ENCODE measurements at regions not wholly inside any gene's neighbourhood (a gene's known extent, or its start where the extent isn't known, plus 50 kb on each side); places are given as distances from the start of the nearest gene placed in this dataset.

- no peaks in the 10 kb centered on the region for H3K9me3 ChIP-seq
- TF ChIP-seq CTCF (IDR thresholded peaks at IDR 0.05) = no peak
- TF ChIP-seq POLR2AphosphoS5 (IDR thresholded peaks at IDR 0.05) = no peak
- TF ChIP-seq POLR2A (IDR thresholded peaks at IDR 0.05) = no peak
- no peak for TF ChIP-seq EP300 (IDR thresholded peaks at IDR 0.05)
- no peaks in the 10 kb centered on the region for H3K36me3 ChIP-seq
- DNase-seq = no peak
- 93 to 94% methylated on average over 4 of the region's 4 CpGs for WGBS, 2 donors
- no peak overlapping the region for H3K4me3 ChIP-seq
- no peaks in the 10 kb centered on the region for H3K27me3 ChIP-seq
- no peak overlapping the region for H3K27ac ChIP-seq
- intact Hi-C loops (cut with DNase I) = no loop called here
- no peaks in the 10 kb centered on the region for H3K4me1 ChIP-seq
Measured at GRCh38 chr7:34299066-34299465, 359.0 kb upstream of the NPSR1 start.

- Histone ChIP-seq H3K4me1 (no peaks in the 10 kb centered on the region), H3K27ac (no peak overlapping the region), H3K27me3 (no peaks in the 10 kb centered on the region), H3K36me3 (no peaks in the 10 kb centered on the region), H3K9me3 (peaks cover 0 to 3% (median 0%) of the 10 kb centered on the region in 4 donors), H3K4me3 (no peak overlapping the region)
- no peak for DNase-seq
- intact Hi-C loops (cut with DNase I) = no loop called here
- 14 to 56% methylated on average over 1 of the region's 1 CpG for WGBS, 2 donors
- TF ChIP-seq POLR2A (IDR thresholded peaks at IDR 0.05) (no peak), EP300 (IDR thresholded peaks at IDR 0.05) (no peak), POLR2AphosphoS5 (IDR thresholded peaks at IDR 0.05) (no peak), CTCF (IDR thresholded peaks at IDR 0.05) (no peak)
Measured at GRCh38 chr7:34307540-34307939, 350.5 kb upstream of the NPSR1 start.

GRCh38 chr7:34308595-34308994 is 349.4 kb upstream of the NPSR1 start:
- TF ChIP-seq POLR2A (IDR thresholded peaks at IDR 0.05) (no peak), POLR2AphosphoS5 (IDR thresholded peaks at IDR 0.05) (no peak), EP300 (IDR thresholded peaks at IDR 0.05) (no peak), CTCF (IDR thresholded peaks at IDR 0.05) (no peak)
- H3K9me3 ChIP-seq = peaks cover 0 to 3% (median 1%) of the 10 kb centered on the region in 4 donors
- intact Hi-C loops (cut with DNase I) = no loop called here
- H3K27ac ChIP-seq = no peak overlapping the region
- no peak for DNase-seq
- no peak overlapping the region for H3K4me3 ChIP-seq
- no peaks in the 10 kb centered on the region for H3K36me3 ChIP-seq
- no peaks in the 10 kb centered on the region for H3K4me1 ChIP-seq
- WGBS, 2 donors = 88 to 93% methylated on average over 8 of the region's 8 CpGs
- no peaks in the 10 kb centered on the region for H3K27me3 ChIP-seq

GRCh38 chr7:34309116-34309515 is 348.9 kb upstream of the NPSR1 start:
- WGBS, 2 donors = 95 to 96% methylated on average over 12 of the region's 12 CpGs
- intact Hi-C loops (cut with DNase I) = no loop called here
- TF ChIP-seq POLR2AphosphoS5 (IDR thresholded peaks at IDR 0.05) (no peak), EP300 (IDR thresholded peaks at IDR 0.05) (no peak), CTCF (IDR thresholded peaks at IDR 0.05) (no peak), POLR2A (IDR thresholded peaks at IDR 0.05) (no peak)
- no peak for DNase-seq
- no peaks in the 10 kb centered on the region for H3K4me1 ChIP-seq
- no peak overlapping the region for H3K27ac ChIP-seq
- no peaks in the 10 kb centered on the region for H3K27me3 ChIP-seq
- H3K4me3 ChIP-seq = no peak overlapping the region
- H3K36me3 ChIP-seq = no peaks in the 10 kb centered on the region
- H3K9me3 ChIP-seq = peaks cover 0 to 3% (median 1%) of the 10 kb centered on the region in 4 donors

- Histone ChIP-seq H3K9me3 (peaks cover 0 to 3% (median 1%) of the 10 kb centered on the region in 4 donors), H3K36me3 (no peaks in the 10 kb centered on the region), H3K27me3 (no peaks in the 10 kb centered on the region), H3K4me3 (no peak overlapping the region), H3K27ac (no peak overlapping the region), H3K4me1 (no peaks in the 10 kb centered on the region)
- intact Hi-C loops (cut with DNase I) = no loop called here
- TF ChIP-seq EP300 (IDR thresholded peaks at IDR 0.05) (no peak), CTCF (IDR thresholded peaks at IDR 0.05) (no peak), POLR2A (IDR thresholded peaks at IDR 0.05) (no peak), POLR2AphosphoS5 (IDR thresholded peaks at IDR 0.05) (no peak)
- 96 to 97% methylated on average over 19 of the region's 19 CpGs for WGBS, 2 donors
- DNase-seq = no peak
Measured at GRCh38 chr7:34309584-34309983, 348.4 kb upstream of the NPSR1 start.
